ENCODE measurements at regions not wholly inside any gene's neighbourhood (a gene's known extent, or its start where the extent isn't known, plus 50 kb on each side); places are given as distances from the start of the nearest gene placed in this dataset.

GRCh38 chr9:7957803-7958202, 158.2 kb upstream of the DMAC1 start:
- no peak for TF ChIP-seq CTCF (IDR thresholded peaks at IDR 0.05; ENCODE audit: insufficient read depth, low read length, poor library complexity, severe bottlenecking)
- TF ChIP-seq EZH2phosphoT487 (conservative IDR thresholded peaks at IDR 0.05; ENCODE audit: low read length) = no peak
